ENCODE measurements at regions not wholly inside any gene's neighbourhood (a gene's known extent, or its start where the extent isn't known, plus 50 kb on each side); places are given as distances from the start of the nearest gene placed in this dataset.

DNA sequence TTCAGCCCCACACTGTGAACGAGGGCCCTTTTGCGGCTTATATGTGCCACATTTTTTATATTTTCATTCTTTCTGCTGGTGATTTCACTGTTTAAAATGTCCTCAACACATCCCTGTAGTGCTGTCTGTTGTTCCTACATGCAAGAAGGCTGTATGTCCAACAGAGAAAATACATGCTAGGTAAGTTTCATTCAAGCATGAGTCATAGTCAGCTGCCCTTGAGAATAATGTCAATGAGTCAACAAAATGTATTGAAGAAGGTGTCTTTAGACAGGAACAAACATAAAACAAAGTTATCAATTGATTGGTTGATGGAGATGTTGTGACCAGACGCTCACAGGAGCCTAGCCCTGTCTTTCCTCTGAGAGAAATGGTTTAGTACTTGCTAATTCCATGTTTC is 553.4 kb downstream of the PLPP3 start:
- BruUV-seq (replicated peaks), result no TSS peak
- no peak for DNase-seq
- TF ChIP-seq, protein P1, sequence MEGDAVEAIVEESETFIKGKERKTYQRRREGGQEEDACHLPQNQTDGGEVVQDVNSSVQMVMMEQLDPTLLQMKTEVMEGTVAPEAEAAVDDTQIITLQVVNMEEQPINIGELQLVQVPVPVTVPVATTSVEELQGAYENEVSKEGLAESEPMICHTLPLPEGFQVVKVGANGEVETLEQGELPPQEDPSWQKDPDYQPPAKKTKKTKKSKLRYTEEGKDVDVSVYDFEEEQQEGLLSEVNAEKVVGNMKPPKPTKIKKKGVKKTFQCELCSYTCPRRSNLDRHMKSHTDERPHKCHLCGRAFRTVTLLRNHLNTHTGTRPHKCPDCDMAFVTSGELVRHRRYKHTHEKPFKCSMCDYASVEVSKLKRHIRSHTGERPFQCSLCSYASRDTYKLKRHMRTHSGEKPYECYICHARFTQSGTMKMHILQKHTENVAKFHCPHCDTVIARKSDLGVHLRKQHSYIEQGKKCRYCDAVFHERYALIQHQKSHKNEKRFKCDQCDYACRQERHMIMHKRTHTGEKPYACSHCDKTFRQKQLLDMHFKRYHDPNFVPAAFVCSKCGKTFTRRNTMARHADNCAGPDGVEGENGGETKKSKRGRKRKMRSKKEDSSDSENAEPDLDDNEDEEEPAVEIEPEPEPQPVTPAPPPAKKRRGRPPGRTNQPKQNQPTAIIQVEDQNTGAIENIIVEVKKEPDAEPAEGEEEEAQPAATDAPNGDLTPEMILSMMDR (IDR thresholded peaks at IDR 0.05; ENCODE audit: unreplicated experiment), result no peak
- Mint-ChIP-seq H3K27ac (ENCODE audit: unreplicated experiment) (peak overlapping the region; percentile 45), H3K4me1 (ENCODE audit: low read depth, unreplicated experiment) (no peaks in the 10 kb centered on the region), H3K9me3 (ENCODE audit: low read depth, unreplicated experiment) (peaks cover 5% of the 10 kb centered on the region), H3K27me3 (ENCODE audit: unreplicated experiment) (no peaks in the 10 kb centered on the region), H3K36me3 (ENCODE audit: insufficient read depth, unreplicated experiment) (no peaks in the 10 kb centered on the region), H3K4me3 (ENCODE audit: low read depth, unreplicated experiment) (no peak overlapping the region)
- intact Hi-C loops (cut with micrococcal nuclease; ENCODE audit: unreplicated experiment), result no loop called here
- CTCF ChIA-PET, result no interaction called here

DNA sequence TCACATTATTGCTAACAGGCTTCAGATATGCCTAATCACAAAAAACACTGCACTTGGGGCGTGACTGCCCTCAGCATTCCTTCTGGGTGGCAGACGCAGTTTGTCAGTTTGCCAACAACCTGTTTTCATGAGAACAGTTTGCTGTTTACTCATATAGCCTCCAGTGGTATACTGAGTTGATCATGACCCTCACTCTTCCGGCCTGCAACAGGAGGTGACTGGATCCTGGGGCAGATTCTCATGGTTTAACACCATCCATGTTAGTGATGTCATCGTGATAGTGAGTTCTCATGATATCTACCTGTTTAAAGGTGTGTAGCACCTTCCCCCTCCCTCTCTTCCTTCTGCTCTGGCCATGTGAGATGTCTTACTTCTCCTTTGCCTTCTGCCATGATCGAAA is 555.2 kb downstream of the PLPP3 start:
- TF ChIP-seq, protein P1 (IDR thresholded peaks at IDR 0.05; ENCODE audit: unreplicated experiment), result no peak
- H3K4me3 Mint-ChIP-seq (ENCODE audit: low read depth, unreplicated experiment), result no peak overlapping the region
- peaks cover 9% of the 10 kb centered on the region for H3K9me3 Mint-ChIP-seq (ENCODE audit: low read depth, unreplicated experiment)
- no peaks in the 10 kb centered on the region for H3K4me1 Mint-ChIP-seq (ENCODE audit: low read depth, unreplicated experiment)
- DNase-seq, result no peak
- BruUV-seq (replicated peaks), result no TSS peak
- H3K36me3 Mint-ChIP-seq (ENCODE audit: insufficient read depth, unreplicated experiment), result no peaks in the 10 kb centered on the region
- CTCF ChIA-PET, result no interaction called here
- H3K27me3 Mint-ChIP-seq (ENCODE audit: unreplicated experiment), result no peaks in the 10 kb centered on the region
- H3K27ac Mint-ChIP-seq (ENCODE audit: unreplicated experiment), result no peak overlapping the region
- intact Hi-C loops (cut with micrococcal nuclease; ENCODE audit: unreplicated experiment), result no loop called here

DNA sequence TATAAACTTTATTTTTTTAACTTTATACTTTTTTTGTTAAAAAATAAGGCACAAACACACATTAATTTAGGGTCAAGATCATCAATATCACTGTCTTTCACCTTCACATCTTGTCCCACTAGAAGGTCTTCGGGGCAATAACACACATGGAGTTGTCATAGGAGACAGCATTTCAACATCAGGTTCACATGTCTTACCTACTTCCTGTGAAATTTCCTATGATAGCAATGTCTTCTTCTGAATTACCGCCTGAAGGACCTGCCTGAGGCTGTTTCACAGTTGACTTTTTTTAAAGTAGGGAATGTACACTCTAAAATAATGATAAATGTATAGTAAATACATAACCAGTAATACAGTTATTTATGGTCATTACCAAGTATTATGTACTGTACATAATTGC is 559.4 kb downstream of the PLPP3 start:
- TF ChIP-seq, protein P1 (IDR thresholded peaks at IDR 0.05; ENCODE audit: unreplicated experiment), result no peak
- H3K36me3 Mint-ChIP-seq (ENCODE audit: insufficient read depth, unreplicated experiment), result no peaks in the 10 kb centered on the region
- no peak overlapping the region for H3K4me3 Mint-ChIP-seq (ENCODE audit: low read depth, unreplicated experiment)
- H3K27ac Mint-ChIP-seq (ENCODE audit: unreplicated experiment), result no peak overlapping the region
- CTCF ChIA-PET, result no interaction called here
- no peaks in the 10 kb centered on the region for H3K4me1 Mint-ChIP-seq (ENCODE audit: low read depth, unreplicated experiment)
- DNase-seq, result no peak
- no peaks in the 10 kb centered on the region for H3K27me3 Mint-ChIP-seq (ENCODE audit: unreplicated experiment)
- H3K9me3 Mint-ChIP-seq (ENCODE audit: low read depth, unreplicated experiment), result peaks cover 9% of the 10 kb centered on the region
- intact Hi-C loops (cut with micrococcal nuclease; ENCODE audit: unreplicated experiment), result no loop called here
- BruUV-seq (replicated peaks), result no TSS peak

DNA sequence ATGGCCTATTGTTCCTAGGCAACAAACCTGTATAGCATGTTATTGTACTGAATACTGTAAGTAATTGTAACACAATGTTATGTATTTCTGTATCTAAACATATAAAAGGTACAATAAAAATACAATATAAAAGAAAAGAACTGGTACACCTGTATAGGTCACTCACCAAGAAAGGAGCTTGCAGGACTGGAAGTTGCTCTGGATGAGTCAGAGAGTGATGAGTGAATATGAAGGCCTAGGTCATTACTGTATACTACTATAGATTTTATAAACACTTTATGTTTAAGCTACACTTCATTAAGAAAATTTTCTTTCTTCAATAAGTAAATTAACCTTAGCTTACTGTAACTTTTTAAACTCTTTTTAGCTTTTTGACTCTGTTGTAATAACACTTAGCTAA is 559.9 kb downstream of the PLPP3 start:
- peaks cover 9% of the 10 kb centered on the region for H3K9me3 Mint-ChIP-seq (ENCODE audit: low read depth, unreplicated experiment)
- TF ChIP-seq, protein P1 (IDR thresholded peaks at IDR 0.05; ENCODE audit: unreplicated experiment), result no peak
- no peak overlapping the region for H3K4me3 Mint-ChIP-seq (ENCODE audit: low read depth, unreplicated experiment)
- CTCF ChIA-PET, result no interaction called here
- H3K27ac Mint-ChIP-seq (ENCODE audit: unreplicated experiment), result no peak overlapping the region
- DNase-seq, result no peak
- intact Hi-C loops (cut with micrococcal nuclease; ENCODE audit: unreplicated experiment), result no loop called here
- BruUV-seq (replicated peaks), result no TSS peak
- no peaks in the 10 kb centered on the region for H3K36me3 Mint-ChIP-seq (ENCODE audit: insufficient read depth, unreplicated experiment)
- H3K4me1 Mint-ChIP-seq (ENCODE audit: low read depth, unreplicated experiment), result no peaks in the 10 kb centered on the region
- H3K27me3 Mint-ChIP-seq (ENCODE audit: unreplicated experiment), result no peaks in the 10 kb centered on the region

DNA sequence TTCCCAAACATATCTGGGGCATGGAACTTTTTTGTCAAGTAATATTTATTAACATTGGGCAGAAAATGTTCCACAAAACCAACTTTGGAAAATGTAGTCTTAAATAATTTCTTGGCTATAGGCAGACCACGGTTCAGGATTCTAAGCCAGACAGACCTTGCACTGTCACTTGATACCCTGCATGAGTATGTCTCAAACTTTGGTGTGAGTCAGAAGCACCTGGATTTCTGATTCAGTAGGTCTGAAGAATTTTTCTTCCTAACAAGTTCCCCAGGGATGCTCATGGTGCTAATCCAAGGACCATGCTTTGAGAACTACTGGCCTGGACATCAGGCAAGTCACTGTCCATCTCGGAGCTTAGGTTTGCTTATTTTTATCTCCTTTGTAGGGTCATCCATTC is 562.0 kb downstream of the PLPP3 start:
- H3K36me3 Mint-ChIP-seq (ENCODE audit: insufficient read depth, unreplicated experiment), result no peaks in the 10 kb centered on the region
- TF ChIP-seq, protein P1 (IDR thresholded peaks at IDR 0.05; ENCODE audit: unreplicated experiment), result no peak
- no peaks in the 10 kb centered on the region for H3K4me1 Mint-ChIP-seq (ENCODE audit: low read depth, unreplicated experiment)
- no TSS peak for BruUV-seq (replicated peaks)
- CTCF ChIA-PET, result no interaction called here
- no peak for DNase-seq
- peaks cover 8% of the 10 kb centered on the region for H3K9me3 Mint-ChIP-seq (ENCODE audit: low read depth, unreplicated experiment)
- no peaks in the 10 kb centered on the region for H3K27me3 Mint-ChIP-seq (ENCODE audit: unreplicated experiment)
- no peak overlapping the region for H3K27ac Mint-ChIP-seq (ENCODE audit: unreplicated experiment)
- intact Hi-C loops (cut with micrococcal nuclease; ENCODE audit: unreplicated experiment), result no loop called here
- no peak overlapping the region for H3K4me3 Mint-ChIP-seq (ENCODE audit: low read depth, unreplicated experiment)

Measured in Calu3 (cell line).